GM23338 (cell line): ENCODE measurements at regions not wholly inside any gene's neighbourhood (a gene's known extent, or its start where the extent isn't known, plus 50 kb on each side); places are given as distances from the start of the nearest gene placed in this dataset.

Source experiments
- ATAC-seq: fragments of 200-7000 bp; cut with Tn5 transposase; 3 replicates; pipeline ENCODE4 v1.9.1; 2020
- DNase-seq: peaks from one replicate; pipeline ENCODE4 v3.0.0-alpha.2; 2015; ENCODE audit warnings: low spot score
- H2AFZ ChIP-seq: fragments of 200-600 bp; sonication (generic); 2 replicates; pipeline ENCODE4 v1.8.0; 2016; ENCODE audit warnings: antibody characterized with exemption, mild to moderate bottlenecking, moderate library complexity
- H3F3A ChIP-seq: fragments of 200-600 bp; sonication (generic); replicated peaks from 2 replicates; pipeline ENCODE4 v1.8.0; 2017; ENCODE audit warnings: antibody characterized with exemption, mixed run types, low read depth
- H3K27ac ChIP-seq: fragments of 200-600 bp; sonication (generic); 2 replicates; pipeline ENCODE4 v1.6.1; 2016; ENCODE audit warnings: low read depth
- H3K27me3 ChIP-seq: fragments of 200-600 bp; sonication (generic); 2 replicates; pipeline ENCODE4 v1.8.0; 2016; ENCODE audit warnings: mild to moderate bottlenecking, mixed run types, moderate library complexity; ENCODE audit not compliant: insufficient read depth
- H3K36me3 ChIP-seq: fragments of 200-600 bp; sonication (generic); 2 replicates; pipeline ENCODE4 v1.8.0; 2016; ENCODE audit warnings: mild to moderate bottlenecking; ENCODE audit not compliant: insufficient read depth
- H3K4me1 ChIP-seq: fragments of 200-600 bp; sonication (generic); 2 replicates; pipeline ENCODE4 v1.8.0; 2016; ENCODE audit warnings: mild to moderate bottlenecking, moderate library complexity; ENCODE audit not compliant: insufficient read depth
- H3K4me2 ChIP-seq: fragments of 200-600 bp; sonication (generic); 2 replicates; pipeline ENCODE4 v1.7.1; 2017; ENCODE audit warnings: mixed run types
- H3K4me3 ChIP-seq: fragments of 200-600 bp; sonication (generic); 2 replicates; pipeline ENCODE4 v1.6.1; 2016; ENCODE audit warnings: mixed run types
- H3K79me2 ChIP-seq: fragments of 200-600 bp; sonication (generic); replicated peaks from 2 replicates; pipeline ENCODE4 v1.8.0; 2017; ENCODE audit warnings: mild to moderate bottlenecking; ENCODE audit not compliant: insufficient read depth
- H3K9me2 ChIP-seq: fragments of 200-600 bp; sonication (generic); 2 replicates; pipeline ENCODE4 v1.8.0; 2017; ENCODE audit not compliant: insufficient read depth
- H4K20me1 ChIP-seq: fragments of 200-600 bp; sonication (generic); replicated peaks from 2 replicates; pipeline ENCODE4 v1.8.0; 2017; ENCODE audit warnings: mild to moderate bottlenecking; ENCODE audit not compliant: insufficient read depth
- H3K27ac Mint-ChIP-seq: 2 replicates; pipeline ENCODE4 v1.8.0; 2020; ENCODE audit warnings: inconsistent platforms, mild to moderate bottlenecking, moderate library complexity, mixed read lengths
- H3K27me3 Mint-ChIP-seq: 3 replicates; pipeline ENCODE4 v1.8.0; 2022; ENCODE audit warnings: low read depth, mild to moderate bottlenecking, moderate library complexity, mixed read lengths, inconsistent platforms; ENCODE audit not compliant: insufficient read depth, poor library complexity
- H3K36me3 Mint-ChIP-seq: 3 replicates; pipeline ENCODE4 v1.8.0; 2021; ENCODE audit warnings: low read depth, mild to moderate bottlenecking, inconsistent platforms, moderate library complexity, mixed read lengths
- H3K4me1 Mint-ChIP-seq: 3 replicates; pipeline ENCODE4 v1.8.0; 2020; ENCODE audit warnings: mild to moderate bottlenecking, inconsistent platforms, mixed read lengths
- H3K4me3 Mint-ChIP-seq: 3 replicates; pipeline ENCODE4 v1.8.0; 2021; ENCODE audit warnings: moderate library complexity, mild to moderate bottlenecking, inconsistent platforms, mixed read lengths
- H3K9me3 Mint-ChIP-seq: 3 replicates; pipeline ENCODE4 v1.8.0; 2020; ENCODE audit warnings: moderate library complexity, mild to moderate bottlenecking, inconsistent platforms, mixed read lengths
- CREB1 ChIP-seq: fragments of 250-450 bp; sonication (Bioruptor Pico); IDR thresholded peaks from 2 replicates; pipeline ENCODE4 v1.5.0; 2020; ENCODE audit warnings: low read depth, mild to moderate bottlenecking, moderate library complexity
- EZH2 ChIP-seq: fragments of 200-600 bp; sonication (generic); IDR thresholded peaks from one replicate; pipeline ENCODE4 v1.8.0; 2017; ENCODE audit warnings: antibody characterized with exemption, mild to moderate bottlenecking, low read depth; ENCODE audit not compliant: unreplicated experiment
- EZH2phosphoT487 ChIP-seq: fragments of 200-600 bp; sonication (generic); IDR thresholded peaks from one replicate; pipeline ENCODE4 v1.8.1; 2018; ENCODE audit warnings: antibody characterized with exemption; ENCODE audit not compliant: unreplicated experiment
- JUNB ChIP-seq: IDR thresholded peaks from one replicate; pipeline ENCODE4 v1.6.1; 2016; ENCODE audit warnings: antibody characterized with exemption; ENCODE audit not compliant: unreplicated experiment
- NANOG ChIP-seq: IDR thresholded peaks from 2 replicates; pipeline ENCODE4 v1.6.1; 2016; ENCODE audit warnings: antibody characterized with exemption, borderline replicate concordance
- POLR2AphosphoS5 ChIP-seq: IDR thresholded peaks from 2 replicates; pipeline ENCODE4 v1.6.1; 2016; ENCODE audit warnings: antibody characterized with exemption, low read depth
- STAT1 ChIP-seq: IDR thresholded peaks from one replicate; pipeline ENCODE4 v1.6.1; 2016; ENCODE audit warnings: antibody characterized with exemption; ENCODE audit not compliant: unreplicated experiment
- ZNF114 ChIP-seq: fragments of 250-450 bp; sonication (Bioruptor Pico); IDR thresholded peaks from 2 replicates; pipeline ENCODE4 v1.5.0; 2020; ENCODE audit warnings: mild to moderate bottlenecking, moderate library complexity
- ZNF331 ChIP-seq: fragments of 250-450 bp; sonication (Bioruptor Pico); IDR thresholded peaks from 2 replicates; pipeline ENCODE4 v1.5.0; 2020; ENCODE audit warnings: low read depth, mild to moderate bottlenecking, moderate library complexity
- TF ChIP-seq, protein P1 (sequence below): IDR thresholded peaks from 2 replicates; pipeline ENCODE4 v1.6.1; 2016; ENCODE audit warnings: antibody characterized with exemption
- TF ChIP-seq, protein P2 (sequence below), 2 experiments: fragments of 200-600 bp in 1 of 2; sonication (generic) in 1 of 2; conservative IDR thresholded peaks; 2 replicates each; pipeline versions ENCODE4 v1.5.1 to v1.6.1; 2016 to 2017; ENCODE audit warnings: antibody characterized with exemption in 2 of 2, low read depth in 2 of 2, mild to moderate bottlenecking in 2 of 2, moderate library complexity in 1 of 2
- TF ChIP-seq, protein P3 (sequence below): IDR thresholded peaks from one replicate; pipeline ENCODE4 v1.6.1; 2018; ENCODE audit warnings: antibody characterized with exemption; ENCODE audit not compliant: unreplicated experiment
- TF ChIP-seq, protein P4 (sequence below): fragments of 250-450 bp; sonication (Bioruptor Pico); IDR thresholded peaks from 2 replicates; pipeline ENCODE4 v1.5.0; 2020; ENCODE audit warnings: mild to moderate bottlenecking, moderate library complexity

DNA sequence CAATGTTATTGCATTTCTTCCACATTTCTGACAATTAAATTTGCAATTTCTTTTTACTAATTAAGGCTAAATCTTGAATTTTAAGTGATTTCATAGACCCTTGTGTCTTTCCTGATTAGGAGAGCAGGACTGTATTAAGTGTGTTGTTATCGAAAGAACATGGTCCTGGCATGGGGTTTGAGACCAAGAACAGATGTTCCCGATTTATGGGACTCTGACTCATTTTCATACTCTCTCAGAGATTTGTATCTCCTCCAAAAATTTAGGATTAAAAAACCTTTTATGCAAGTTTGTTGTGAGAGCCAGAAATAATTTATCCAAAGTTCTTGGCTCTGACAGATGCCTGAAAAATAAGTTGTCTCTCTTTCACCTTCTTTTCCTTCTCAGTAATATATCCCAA, 589.3 kb upstream of the ARGLU1 start:
- DNase-seq (no peak), ATAC-seq (no peak)
- Histone ChIP-seq H2AFZ (no peak overlapping the region), H3K27me3 (no peaks in the 10 kb centered on the region), H3K27ac (no peak overlapping the region), H3K4me2 (no peak overlapping the region), H3K4me3 (no peak overlapping the region), H3K9me2 (no peaks in the 10 kb centered on the region), H3F3A (no peaks in the 10 kb centered on the region), H4K20me1 (no peaks in the 10 kb centered on the region), H3K36me3 (no peaks in the 10 kb centered on the region), H3K79me2 (no peaks in the 10 kb centered on the region), H3K4me1 (no peaks in the 10 kb centered on the region)
- H3K4me3 Mint-ChIP-seq: no peak overlapping the region
- no peak overlapping the region for H3K27ac Mint-ChIP-seq
- no peaks in the 10 kb centered on the region for H3K36me3 Mint-ChIP-seq
- peaks cover 3% of the 10 kb centered on the region for H3K27me3 Mint-ChIP-seq
- H3K9me3 Mint-ChIP-seq: no peaks in the 10 kb centered on the region
- TF ChIP-seq EZH2phosphoT487 (no peak), CREB1 (CRISPR knock-in tag) (no peak), EZH2 (no peak), NANOG (no peak), STAT1 (no peak), JUNB (no peak), ZNF114 (CRISPR knock-in tag) (no peak), POLR2AphosphoS5 (no peak), ZNF331 (CRISPR knock-in tag) (no peak)
- TF ChIP-seq, protein P1, sequence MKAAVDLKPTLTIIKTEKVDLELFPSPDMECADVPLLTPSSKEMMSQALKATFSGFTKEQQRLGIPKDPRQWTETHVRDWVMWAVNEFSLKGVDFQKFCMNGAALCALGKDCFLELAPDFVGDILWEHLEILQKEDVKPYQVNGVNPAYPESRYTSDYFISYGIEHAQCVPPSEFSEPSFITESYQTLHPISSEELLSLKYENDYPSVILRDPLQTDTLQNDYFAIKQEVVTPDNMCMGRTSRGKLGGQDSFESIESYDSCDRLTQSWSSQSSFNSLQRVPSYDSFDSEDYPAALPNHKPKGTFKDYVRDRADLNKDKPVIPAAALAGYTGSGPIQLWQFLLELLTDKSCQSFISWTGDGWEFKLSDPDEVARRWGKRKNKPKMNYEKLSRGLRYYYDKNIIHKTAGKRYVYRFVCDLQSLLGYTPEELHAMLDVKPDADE: no peak
- TF ChIP-seq, protein P2, sequence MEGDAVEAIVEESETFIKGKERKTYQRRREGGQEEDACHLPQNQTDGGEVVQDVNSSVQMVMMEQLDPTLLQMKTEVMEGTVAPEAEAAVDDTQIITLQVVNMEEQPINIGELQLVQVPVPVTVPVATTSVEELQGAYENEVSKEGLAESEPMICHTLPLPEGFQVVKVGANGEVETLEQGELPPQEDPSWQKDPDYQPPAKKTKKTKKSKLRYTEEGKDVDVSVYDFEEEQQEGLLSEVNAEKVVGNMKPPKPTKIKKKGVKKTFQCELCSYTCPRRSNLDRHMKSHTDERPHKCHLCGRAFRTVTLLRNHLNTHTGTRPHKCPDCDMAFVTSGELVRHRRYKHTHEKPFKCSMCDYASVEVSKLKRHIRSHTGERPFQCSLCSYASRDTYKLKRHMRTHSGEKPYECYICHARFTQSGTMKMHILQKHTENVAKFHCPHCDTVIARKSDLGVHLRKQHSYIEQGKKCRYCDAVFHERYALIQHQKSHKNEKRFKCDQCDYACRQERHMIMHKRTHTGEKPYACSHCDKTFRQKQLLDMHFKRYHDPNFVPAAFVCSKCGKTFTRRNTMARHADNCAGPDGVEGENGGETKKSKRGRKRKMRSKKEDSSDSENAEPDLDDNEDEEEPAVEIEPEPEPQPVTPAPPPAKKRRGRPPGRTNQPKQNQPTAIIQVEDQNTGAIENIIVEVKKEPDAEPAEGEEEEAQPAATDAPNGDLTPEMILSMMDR (conservative IDR thresholded peaks at IDR 0.05; ENCODE audit: low read depth in 2 of 2): no peak
- TF ChIP-seq, protein P3, sequence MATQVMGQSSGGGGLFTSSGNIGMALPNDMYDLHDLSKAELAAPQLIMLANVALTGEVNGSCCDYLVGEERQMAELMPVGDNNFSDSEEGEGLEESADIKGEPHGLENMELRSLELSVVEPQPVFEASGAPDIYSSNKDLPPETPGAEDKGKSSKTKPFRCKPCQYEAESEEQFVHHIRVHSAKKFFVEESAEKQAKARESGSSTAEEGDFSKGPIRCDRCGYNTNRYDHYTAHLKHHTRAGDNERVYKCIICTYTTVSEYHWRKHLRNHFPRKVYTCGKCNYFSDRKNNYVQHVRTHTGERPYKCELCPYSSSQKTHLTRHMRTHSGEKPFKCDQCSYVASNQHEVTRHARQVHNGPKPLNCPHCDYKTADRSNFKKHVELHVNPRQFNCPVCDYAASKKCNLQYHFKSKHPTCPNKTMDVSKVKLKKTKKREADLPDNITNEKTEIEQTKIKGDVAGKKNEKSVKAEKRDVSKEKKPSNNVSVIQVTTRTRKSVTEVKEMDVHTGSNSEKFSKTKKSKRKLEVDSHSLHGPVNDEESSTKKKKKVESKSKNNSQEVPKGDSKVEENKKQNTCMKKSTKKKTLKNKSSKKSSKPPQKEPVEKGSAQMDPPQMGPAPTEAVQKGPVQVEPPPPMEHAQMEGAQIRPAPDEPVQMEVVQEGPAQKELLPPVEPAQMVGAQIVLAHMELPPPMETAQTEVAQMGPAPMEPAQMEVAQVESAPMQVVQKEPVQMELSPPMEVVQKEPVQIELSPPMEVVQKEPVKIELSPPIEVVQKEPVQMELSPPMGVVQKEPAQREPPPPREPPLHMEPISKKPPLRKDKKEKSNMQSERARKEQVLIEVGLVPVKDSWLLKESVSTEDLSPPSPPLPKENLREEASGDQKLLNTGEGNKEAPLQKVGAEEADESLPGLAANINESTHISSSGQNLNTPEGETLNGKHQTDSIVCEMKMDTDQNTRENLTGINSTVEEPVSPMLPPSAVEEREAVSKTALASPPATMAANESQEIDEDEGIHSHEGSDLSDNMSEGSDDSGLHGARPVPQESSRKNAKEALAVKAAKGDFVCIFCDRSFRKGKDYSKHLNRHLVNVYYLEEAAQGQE: no peak
- TF ChIP-seq, protein P4, sequence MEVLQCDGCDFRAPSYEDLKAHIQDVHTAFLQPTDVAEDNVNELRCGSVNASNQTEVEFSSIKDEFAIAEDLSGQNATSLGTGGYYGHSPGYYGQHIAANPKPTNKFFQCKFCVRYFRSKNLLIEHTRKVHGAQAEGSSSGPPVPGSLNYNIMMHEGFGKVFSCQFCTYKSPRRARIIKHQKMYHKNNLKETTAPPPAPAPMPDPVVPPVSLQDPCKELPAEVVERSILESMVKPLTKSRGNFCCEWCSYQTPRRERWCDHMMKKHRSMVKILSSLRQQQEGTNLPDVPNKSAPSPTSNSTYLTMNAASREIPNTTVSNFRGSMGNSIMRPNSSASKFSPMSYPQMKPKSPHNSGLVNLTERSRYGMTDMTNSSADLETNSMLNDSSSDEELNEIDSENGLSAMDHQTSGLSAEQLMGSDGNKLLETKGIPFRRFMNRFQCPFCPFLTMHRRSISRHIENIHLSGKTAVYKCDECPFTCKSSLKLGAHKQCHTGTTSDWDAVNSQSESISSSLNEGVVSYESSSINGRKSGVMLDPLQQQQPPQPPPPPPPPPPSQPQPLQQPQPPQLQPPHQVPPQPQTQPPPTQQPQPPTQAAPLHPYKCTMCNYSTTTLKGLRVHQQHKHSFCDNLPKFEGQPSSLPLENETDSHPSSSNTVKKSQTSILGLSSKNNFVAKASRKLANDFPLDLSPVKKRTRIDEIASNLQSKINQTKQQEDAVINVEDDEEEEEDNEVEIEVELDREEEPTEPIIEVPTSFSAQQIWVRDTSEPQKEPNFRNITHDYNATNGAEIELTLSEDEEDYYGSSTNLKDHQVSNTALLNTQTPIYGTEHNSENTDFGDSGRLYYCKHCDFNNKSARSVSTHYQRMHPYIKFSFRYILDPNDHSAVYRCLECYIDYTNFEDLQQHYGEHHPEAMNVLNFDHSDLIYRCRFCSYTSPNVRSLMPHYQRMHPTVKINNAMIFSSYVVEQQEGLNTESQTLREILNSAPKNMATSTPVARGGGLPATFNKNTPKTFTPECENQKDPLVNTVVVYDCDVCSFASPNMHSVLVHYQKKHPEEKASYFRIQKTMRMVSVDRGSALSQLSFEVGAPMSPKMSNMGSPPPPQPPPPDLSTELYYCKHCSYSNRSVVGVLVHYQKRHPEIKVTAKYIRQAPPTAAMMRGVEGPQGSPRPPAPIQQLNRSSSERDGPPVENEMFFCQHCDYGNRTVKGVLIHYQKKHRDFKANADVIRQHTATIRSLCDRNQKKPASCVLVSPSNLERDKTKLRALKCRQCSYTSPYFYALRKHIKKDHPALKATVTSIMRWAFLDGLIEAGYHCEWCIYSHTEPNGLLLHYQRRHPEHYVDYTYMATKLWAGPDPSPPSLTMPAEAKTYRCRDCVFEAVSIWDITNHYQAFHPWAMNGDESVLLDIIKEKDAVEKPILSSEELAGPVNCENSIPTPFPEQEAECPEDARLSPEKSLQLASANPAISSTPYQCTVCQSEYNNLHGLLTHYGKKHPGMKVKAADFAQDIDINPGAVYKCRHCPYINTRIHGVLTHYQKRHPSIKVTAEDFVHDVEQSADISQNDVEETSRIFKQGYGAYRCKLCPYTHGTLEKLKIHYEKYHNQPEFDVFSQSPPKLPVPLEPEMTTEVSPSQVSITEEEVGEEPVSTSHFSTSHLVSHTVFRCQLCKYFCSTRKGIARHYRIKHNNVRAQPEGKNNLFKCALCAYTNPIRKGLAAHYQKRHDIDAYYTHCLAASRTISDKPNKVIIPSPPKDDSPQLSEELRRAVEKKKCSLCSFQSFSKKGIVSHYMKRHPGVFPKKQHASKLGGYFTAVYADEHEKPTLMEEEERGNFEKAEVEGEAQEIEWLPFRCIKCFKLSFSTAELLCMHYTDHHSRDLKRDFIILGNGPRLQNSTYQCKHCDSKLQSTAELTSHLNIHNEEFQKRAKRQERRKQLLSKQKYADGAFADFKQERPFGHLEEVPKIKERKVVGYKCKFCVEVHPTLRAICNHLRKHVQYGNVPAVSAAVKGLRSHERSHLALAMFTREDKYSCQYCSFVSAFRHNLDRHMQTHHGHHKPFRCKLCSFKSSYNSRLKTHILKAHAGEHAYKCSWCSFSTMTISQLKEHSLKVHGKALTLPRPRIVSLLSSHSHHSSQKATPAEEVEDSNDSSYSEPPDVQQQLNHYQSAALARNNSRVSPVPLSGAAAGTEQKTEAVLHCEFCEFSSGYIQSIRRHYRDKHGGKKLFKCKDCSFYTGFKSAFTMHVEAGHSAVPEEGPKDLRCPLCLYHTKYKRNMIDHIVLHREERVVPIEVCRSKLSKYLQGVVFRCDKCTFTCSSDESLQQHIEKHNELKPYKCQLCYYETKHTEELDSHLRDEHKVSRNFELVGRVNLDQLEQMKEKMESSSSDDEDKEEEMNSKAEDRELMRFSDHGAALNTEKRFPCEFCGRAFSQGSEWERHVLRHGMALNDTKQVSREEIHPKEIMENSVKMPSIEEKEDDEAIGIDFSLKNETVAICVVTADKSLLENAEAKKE: no peak
- no peaks in the 10 kb centered on the region for H3K4me1 Mint-ChIP-seq
